ENCODE measurements at regions not wholly inside any gene's neighbourhood (a gene's known extent, or its start where the extent isn't known, plus 50 kb on each side); places are given as distances from the start of the nearest gene placed in this dataset.

DNA sequence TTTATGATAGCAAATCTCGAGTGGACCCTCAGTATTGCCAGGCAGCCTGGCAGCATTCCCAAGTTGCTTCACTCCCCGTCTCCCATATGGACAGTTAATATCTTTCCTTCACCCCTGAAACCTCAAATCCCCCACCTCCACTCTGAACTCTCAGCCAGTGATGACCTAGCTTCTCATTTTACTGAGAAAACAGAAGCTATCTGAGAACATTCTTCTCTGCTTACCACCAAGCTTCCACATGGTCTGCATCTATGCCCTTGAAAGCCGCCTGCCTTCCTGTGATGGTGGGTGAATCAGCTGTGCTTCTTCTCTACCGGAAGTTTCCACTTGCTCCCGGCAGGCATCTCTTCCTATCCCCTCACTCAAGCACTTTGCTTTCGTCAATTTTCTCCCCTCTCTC, 529.2 kb downstream of the EPHA4 start:
- TF ChIP-seq, protein P1, sequence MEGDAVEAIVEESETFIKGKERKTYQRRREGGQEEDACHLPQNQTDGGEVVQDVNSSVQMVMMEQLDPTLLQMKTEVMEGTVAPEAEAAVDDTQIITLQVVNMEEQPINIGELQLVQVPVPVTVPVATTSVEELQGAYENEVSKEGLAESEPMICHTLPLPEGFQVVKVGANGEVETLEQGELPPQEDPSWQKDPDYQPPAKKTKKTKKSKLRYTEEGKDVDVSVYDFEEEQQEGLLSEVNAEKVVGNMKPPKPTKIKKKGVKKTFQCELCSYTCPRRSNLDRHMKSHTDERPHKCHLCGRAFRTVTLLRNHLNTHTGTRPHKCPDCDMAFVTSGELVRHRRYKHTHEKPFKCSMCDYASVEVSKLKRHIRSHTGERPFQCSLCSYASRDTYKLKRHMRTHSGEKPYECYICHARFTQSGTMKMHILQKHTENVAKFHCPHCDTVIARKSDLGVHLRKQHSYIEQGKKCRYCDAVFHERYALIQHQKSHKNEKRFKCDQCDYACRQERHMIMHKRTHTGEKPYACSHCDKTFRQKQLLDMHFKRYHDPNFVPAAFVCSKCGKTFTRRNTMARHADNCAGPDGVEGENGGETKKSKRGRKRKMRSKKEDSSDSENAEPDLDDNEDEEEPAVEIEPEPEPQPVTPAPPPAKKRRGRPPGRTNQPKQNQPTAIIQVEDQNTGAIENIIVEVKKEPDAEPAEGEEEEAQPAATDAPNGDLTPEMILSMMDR (IDR thresholded peaks at IDR 0.05) = no peak
- no peak for TF ChIP-seq POLR2A (IDR thresholded peaks at IDR 0.05)

Measured in breast epithelium (tissue), 3 donors.